Left ventricle myocardium superior (tissue), 1 donor: ENCODE measurements at regions not wholly inside any gene's neighbourhood (a gene's known extent, or its start where the extent isn't known, plus 50 kb on each side); places are given as distances from the start of the nearest gene placed in this dataset.
"Not testable (repeated sequence)": the region's sequence is repeated elsewhere in the genome, so short reads cannot be mapped to it uniquely, and the experiment has no call there.

ENCODE experiments used
- ATAC-seq: fragments of 200-7000 bp; cut with Tn5 transposase; one replicate; pipeline ENCODE4 v1.9.1; 2020; ENCODE audit warnings: mild to moderate bottlenecking, moderate library complexity
- DNase-seq: peaks from one replicate; pipeline ENCODE4 v3.0.0-alpha.2; 2020
- intact Hi-C: fragments of 100-400 bp; cut with micrococcal nuclease; formaldehyde crosslinking; loops from one replicate; pipeline ENCODE4 v1.11.0; 2022
- donor health status: DM: no; HTN: yes; CAD: no; lungs with severe emphysema.

DNA sequence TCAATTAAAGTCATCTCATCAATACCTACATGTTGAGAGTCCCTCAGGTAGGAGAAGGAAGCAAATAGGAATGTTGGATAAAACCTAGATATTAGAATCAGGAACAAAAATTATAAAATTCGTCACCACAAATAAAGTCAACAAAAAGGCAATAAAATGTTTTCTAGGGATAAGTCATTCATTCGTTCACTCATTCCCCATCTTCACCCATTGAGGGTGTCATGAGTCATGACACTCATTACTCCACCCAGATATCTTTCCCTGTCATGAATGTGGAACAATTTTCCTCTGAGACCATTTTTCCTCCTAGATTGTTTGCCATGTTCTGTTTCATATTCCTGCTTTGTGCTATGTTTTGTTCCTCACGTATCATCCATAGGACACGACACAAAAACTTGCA is 50.9 kb upstream of the OLIG3 start:
- DNase-seq (no peak), ATAC-seq (no peak)
- intact Hi-C loops: no loop called here

DNA sequence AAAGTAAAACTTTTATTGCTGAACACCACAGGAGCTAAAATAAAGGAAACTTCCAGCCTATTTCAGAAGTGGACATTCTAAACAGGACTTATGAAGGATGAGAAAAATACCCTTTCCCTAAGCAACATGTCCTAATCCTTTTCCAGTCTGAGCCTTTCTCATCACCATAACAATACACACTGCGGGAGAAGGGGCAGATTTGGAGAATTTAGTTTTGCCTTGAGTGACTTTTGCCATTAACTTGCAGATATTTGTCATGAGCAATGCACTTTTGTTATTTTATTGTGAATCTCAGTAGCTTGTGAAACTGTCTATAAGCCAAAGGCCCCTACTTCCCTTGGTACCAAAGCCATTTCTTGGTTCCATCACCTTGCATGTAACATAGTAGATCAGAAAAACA is 53.0 kb upstream of the OLIG3 start:
- ATAC-seq (no peak), DNase-seq (no peak)
- intact Hi-C loops: no loop called here

DNA sequence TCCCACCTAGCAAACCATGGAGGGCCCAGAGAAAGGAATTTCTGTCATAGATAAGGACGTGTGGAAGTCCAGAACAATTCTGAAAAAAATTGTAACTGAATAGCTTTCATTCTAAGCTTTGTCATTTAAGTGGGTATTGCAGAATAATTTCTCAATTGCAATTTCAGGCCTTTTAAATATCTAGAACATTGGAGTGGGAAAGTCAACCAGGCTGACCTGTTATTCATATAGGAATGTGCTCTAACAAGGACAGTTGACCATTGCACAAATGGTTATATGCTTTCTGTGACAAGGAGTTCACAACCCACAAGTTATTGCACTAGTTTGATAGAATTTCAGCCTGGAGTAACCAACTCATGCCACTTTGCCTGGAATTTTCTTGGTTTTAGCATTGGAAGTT is 53.4 kb upstream of the OLIG3 start:
- ATAC-seq (no peak), DNase-seq (no peak)
- intact Hi-C loops: no loop called here

DNA sequence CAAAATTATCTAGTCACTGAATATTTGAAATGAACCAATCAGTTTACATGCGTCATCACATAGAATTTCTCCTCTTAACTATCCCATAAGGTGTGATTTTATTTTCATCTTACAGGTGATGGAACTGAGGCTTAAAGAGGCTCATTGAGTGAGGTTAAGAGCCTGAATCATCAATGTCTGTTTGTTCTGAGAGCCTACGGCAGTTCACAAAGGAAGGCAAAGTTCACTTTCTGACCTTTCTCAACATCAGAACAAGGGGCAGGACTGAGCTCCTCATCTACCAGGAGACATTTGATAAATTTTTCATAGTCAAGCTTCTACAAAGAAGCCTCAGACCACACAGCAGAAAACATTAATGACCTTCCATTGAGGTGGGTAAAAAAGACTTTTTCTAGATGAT is 54.9 kb upstream of the OLIG3 start:
- DNase-seq (no peak), ATAC-seq (no peak)
- intact Hi-C loops: no loop called here

DNA sequence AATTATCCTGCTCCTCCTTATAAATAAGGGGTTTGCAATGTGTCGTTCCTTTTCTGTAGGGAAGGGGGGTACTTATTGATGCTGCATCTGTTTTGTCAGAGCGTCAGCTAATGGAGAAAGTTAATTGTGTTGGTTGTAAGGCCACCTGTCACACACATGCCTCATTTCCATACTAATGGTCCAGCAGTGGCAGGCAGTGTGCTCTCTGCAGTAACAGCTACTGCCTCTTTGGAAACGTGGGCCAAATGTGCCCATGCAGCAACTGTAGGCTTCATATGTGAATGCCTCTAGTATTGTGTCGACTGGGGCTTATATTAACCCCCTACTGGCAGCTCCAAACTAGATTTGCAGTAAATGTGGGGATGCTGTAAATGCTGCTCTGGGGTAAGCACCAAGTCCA is 56.3 kb upstream of the OLIG3 start:
- DNase-seq (no peak), ATAC-seq (no peak)
- intact Hi-C loops: no loop called here

DNA sequence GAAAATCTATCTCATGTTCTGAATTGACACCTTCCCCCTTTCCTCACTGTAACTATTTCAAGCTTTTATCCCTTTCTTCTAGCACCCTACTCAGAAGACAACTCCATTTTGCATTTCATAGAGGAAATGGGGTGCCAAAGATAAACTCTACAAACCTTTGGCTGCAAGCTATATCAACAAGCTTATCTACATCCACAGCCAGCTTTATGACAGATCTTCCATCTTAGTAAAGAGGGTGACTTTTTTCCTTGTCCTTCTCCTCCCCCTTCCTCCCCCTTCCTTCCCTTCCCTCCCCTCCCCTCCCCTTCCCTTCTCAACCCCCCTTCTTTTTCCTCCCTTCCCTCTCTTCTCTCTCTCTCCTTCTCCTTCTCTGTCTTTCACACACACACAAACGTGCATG is 58.0 kb upstream of the OLIG3 start:
- intact Hi-C loops: no loop called here
- no peak for DNase-seq
- ATAC-seq: no peak

DNA sequence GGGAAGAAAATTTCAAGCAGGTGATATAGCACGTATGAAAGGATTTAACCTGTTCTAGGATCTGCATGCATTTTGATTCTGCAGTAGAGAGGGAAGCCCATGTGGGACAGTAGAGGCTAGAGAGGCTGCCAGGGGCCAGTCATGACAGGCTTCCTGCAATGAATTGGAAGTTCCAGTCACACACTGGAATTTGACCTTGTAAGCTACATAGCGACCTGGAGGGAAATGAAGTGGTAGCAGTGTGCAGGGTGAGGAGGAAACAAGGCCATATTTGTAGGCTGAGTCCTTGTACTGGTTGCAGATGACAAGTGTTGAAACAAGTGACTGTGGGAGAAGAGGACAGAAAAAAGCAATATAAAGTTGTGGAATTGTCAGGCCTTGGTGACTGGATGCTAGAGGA is 58.6 kb upstream of the OLIG3 start:
- intact Hi-C loops: no loop called here
- DNase-seq: no peak
- no peak for ATAC-seq

DNA sequence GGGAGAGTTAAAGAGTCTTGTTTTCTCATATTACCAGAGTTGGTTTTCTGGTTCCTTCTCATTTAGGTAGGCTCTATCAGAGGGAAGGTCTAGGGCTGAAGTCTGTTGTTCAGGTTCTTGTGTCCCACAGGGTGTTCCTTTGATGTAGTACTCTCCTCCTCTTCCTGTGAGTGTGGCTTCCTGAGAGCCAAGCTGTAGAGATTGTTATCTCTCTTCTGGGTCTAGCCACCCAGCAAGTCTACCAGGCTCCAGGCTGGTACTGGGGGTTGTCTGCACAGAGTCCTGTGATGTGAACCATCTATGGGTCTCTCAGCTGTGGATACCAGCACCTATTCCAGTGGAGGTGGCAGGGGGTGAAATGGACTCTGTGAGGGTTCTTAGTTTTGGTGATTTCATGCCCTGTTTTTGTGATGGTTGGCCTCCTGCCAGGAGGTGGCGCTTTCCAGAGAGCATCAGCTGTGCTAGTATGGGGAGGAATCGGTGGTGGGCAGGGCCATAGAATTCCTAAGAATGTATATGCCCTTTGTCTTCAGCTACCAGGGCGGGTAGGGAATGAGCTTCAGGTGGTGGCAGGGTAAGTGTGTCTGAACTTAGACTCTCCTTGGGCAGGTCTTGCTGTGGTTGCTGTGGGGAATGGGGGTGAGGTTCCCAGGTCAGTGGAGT is 65.5 kb upstream of the OLIG3 start:
- ATAC-seq, intact Hi-C loops, DNase-seq: not testable (repeated sequence)

DNA sequence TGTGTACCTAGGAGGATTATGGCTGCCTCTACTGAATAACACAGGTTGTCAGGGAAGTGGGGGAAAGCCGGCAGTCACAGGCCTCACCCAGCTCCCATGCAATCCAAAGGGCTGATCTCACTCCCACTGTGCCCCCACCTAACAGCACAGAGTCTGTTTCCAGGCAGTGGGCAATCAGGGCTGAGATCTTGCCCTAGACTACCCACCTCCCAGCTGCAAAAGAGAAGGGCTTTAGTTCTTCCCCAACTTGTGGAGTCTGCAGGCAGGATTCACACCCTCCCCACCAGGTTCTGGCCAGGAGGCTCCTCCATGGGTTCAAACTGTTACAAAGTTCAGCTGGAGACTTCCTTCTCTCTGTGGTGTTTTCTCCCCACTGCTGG is 66.0 kb upstream of the OLIG3 start:
- no peak for ATAC-seq
- no peak for DNase-seq
- intact Hi-C loops: no loop called here

DNA sequence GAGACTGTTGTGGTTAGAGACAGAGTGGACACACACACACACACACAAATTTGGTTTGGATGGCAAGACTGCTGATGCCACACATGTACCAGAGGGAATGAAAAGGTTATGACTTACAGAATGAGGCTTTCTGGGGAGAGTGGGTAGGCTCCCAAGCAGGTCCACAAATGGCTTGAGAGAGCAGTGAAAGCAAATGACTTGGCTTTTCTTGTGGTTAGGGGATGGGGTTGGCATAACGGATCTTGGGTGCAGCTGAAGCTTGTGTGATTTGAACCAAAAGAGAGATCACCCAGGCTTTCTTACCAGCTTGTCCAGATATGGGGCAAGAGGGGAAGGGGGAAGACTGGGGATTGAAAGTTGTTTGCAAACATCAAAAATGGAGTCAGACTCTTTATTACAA is 73.9 kb upstream of the OLIG3 start:
- DNase-seq (no peak), ATAC-seq (no peak)
- intact Hi-C loops: no loop called here

DNA sequence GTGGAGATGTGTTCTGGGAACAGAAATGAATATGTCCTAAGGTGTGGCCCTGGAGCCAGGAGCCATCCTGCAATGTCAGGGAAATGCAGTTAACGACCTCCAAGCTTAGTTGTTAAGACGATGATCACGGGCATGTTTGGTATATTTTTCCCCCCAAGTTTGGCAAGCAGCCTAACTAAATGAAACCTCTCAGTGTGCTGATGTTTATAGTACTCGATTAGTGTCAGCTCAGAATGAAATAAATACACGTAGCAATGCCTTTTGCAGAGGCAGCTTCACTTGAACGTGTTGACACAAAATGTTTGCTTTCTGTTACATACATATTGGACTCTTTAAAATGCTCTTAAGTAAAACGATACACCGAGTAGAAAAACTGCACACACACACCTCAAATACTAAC is 76.2 kb upstream of the OLIG3 start:
- DNase-seq (no peak), ATAC-seq (no peak)
- intact Hi-C loops: no loop called here

DNA sequence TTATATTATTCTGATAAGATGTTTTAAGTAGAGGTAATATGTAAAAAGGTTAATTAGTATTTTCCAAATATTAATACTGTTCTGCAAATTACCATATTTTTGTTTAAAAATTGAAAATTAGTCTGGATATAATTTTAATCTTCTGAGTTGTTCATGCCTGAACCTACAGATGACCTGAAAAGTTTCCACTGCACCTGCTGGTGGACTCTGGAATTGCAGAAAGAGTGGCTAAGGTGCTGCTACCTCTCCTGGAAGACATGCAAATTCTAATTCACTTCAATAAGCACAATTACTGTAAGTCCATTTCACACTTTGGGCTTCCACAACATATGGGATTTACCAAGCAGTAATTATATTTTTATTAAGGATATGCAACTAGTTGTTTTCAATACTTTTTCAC is 77.7 kb upstream of the OLIG3 start:
- ATAC-seq: no peak
- no peak for DNase-seq
- intact Hi-C loops: no loop called here

DNA sequence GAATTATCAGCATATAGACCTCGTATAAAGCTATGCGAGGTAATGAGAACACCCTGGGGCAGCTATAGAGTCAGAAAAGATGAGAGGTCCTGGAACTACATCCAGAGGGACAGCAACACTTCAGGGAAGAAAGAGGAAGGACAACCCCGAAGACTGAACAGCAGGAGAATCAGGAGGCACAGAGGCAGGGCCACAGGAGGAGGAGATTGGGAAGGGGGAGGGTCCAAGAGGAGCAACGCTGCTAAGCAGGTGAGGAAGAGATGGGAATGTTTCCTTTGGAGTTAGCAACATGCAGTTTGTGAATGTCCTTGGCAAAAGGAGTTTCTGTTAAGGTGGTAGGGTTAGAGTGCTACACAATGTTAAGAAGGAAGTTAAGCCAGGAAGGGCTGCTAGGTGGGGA is 79.5 kb upstream of the OLIG3 start:
- ATAC-seq (no peak), DNase-seq (no peak)
- intact Hi-C loops: no loop called here

DNA sequence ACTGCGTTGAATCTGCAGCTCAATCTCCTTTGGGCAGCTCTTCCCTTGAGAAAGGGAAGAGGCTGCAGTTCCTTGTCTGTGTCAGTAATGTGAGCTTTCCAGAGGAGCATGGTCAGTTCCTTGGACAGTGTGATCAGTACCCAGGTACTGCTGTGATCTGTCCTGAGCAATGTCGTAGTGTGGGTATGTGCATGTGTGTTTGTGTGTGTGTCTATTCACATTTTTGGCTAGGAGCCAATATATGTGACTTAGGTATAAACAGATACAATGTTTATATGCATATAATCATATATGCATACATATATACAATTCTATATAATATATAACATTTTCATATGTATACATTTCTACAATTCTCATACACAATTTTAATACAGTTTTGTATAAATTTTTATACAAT is 85.4 kb upstream of the OLIG3 start:
- no peak for DNase-seq
- intact Hi-C loops: no loop called here
- no peak for ATAC-seq

DNA sequence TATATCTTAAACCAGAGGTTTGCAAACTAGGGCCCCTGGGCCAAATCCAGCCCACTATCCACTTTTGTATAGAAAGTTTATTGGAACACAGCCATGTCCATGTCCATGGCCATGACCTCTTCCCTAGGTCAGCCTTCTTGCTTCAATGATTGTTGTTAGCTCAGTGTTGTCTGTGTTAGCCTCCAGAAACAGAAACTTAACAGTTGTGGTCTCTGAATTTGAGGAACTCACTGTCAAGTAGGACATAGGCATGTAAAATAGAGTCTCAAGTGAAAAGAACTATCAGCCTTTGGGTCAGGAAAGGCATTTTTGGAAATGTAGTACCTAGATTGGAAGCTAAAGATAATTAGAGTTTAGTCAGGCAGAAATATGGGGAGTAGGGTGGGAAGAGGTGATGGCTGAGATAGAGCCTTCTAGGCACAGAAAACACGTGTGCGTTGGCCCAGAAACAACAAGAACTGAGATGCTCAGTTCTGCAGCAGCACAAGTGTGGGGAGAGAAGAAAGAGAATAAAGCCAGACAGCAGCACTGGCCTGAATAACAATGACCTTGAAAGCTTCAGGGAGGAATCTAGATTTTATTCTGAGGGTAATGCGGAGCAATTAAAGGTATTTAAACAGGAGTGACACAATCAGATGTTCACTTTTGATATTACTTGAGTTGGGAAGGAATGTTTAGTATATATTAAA is 87.0 kb upstream of the OLIG3 start:
- intact Hi-C loops: no loop called here
- ATAC-seq (no peak), DNase-seq (no peak)

DNA sequence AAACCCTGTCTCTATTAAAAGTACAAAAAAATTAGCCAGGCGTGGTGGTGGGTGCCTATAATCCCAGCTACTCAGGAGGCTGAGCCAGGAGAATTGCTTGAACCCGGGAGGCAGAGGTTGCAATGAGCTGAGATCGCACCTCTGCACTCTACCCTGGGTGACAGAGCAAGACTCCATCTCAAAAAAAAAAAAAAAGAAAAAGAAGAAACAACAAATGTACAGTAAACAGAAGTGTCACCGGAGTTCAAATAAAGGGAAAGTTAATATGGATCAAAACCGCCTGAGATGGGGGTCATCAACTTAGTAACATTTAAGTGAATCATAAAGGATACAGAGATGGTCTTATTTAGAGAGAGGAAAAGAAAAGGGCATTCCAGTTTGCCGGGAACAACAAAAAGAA is 89.3 kb upstream of the OLIG3 start:
- ATAC-seq, DNase-seq, intact Hi-C loops: not testable (repeated sequence)

DNA sequence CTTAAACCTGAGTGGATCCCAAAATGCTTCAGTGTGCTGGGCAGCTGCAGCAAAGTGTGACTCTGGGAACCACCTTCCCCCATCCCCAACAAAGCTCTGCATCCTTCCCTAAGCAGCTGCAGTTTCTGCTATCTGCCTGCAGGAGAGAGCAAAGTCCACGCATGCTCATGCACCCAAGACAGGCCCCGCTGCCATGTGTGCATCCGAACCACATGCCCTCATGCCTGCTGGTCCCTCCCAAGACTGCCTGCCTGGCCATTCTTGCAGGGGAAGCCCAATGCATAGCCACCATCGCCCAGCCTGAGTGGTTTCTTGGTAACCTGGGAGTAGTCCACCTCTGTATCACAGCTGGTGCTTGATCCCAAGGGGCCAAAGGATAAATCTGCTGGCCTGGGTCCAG is 94.3 kb upstream of the OLIG3 start:
- no peak for ATAC-seq
- intact Hi-C loops: no loop called here
- no peak for DNase-seq

DNA sequence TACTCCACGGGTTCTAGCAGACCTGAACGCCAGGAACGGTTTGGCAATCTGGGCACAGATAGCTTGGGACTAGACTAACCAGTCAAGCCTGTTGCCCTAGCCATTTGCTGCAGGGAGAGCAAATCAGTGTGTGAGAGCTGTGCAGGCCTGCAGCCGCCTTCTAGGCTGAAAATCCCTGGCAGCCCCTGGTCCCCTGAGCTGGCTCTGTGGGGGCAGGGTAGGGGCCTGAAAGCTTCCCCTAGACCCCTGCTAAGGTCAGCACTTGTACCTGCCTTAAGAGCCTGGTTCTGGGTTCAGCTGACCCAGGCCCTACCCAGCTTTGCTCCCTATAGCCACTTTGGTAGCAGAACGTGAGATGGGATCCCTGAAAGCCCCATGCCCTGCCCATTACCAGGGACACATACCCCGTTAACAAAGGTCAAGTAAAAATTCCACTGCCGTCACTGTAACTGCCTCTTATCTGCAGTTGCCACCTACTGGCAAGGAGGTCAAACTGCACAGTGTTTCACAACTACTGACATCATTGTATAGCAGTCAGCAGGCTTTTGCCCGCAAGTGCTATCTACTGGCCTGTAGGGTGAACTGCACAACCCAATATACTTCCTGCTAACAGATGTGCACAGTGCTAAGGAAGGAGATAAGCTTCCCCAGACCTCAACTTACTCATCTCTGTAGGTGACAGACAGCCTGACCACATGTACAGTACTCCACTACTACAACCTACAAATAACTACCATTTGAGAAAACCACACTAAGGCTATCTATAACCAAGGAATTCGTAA is 95.1 kb upstream of the OLIG3 start:
- no peak for DNase-seq
- intact Hi-C loops: no loop called here
- no peak for ATAC-seq

DNA sequence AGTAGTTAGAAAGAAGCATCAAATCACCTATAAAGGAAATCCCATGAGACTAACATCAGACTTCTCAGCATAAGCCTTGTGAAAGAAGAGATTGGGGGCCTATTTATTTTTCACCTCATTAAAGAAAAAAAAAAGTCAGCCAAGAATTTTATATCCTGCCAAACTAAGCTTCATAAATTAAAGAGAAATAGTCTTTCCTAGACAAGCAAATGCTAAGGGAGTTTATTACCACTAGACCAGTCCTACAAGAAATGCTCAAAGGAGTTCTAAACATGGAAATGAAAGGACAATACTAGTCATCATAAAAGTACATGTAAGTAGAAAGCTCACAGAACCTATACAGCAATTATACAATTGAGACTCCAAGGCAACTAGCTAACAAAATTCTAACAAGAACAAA is 96.5 kb upstream of the OLIG3 start:
- ATAC-seq (no peak), DNase-seq (no peak)
- intact Hi-C loops: no loop called here

DNA sequence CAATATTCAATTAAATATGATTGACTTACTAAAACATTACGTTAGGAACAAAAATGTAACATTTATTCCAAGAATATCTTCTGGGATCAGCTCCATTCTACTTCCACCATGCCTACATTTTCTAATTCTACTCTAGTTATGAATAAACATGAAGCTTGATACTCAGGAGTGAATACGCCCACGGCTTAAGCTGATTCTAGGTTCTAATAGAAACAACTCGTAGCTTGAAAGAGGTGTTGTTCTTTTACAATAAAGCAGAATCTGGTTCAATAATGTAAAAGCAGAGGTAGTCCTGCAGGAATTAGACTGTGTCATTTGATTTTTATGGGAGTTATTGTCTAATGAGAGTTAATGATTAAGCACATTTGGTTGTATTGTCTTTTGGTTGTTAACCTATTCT is 107.3 kb upstream of the OLIG3 start:
- intact Hi-C loops: no loop called here

More for the DNA sequence above, 107.3 kb upstream of the OLIG3 start:
- ATAC-seq (no peak), DNase-seq (no peak)
